SK-N-SH (cell line): ENCODE measurements at regions not wholly inside any gene's neighbourhood (a gene's known extent, or its start where the extent isn't known, plus 50 kb on each side); places are given as distances from the start of the nearest gene placed in this dataset.

Experiments
- CTCF ChIA-PET: fragments of 300-600, 350-600 bp; formaldehyde crosslinking; extraction: SDS; loops from one replicate; lab custom pipeline; 2021; lab: Yijun Ruan, JAX
- POLR2A ChIA-PET: fragments of 350-600 bp; sonication (Branson Sonifier 250); formaldehyde crosslinking; extraction: SDS; loops from one replicate; lab custom pipeline; 2020; ENCODE audit warnings: antibody characterized with exemption, inconsistent platforms; lab: Yijun Ruan, JAX
- DNase-seq: peaks from one replicate; pipeline ENCODE4 v3.0.0; 2012
- H2AFZ ChIP-seq: fragments of 200-600 bp; sonication (generic); 2 replicates; pipeline ENCODE4 v1.8.1; 2016; ENCODE audit warnings: antibody characterized with exemption, mild to moderate bottlenecking, low read depth
- H3F3A ChIP-seq: fragments of 200-600 bp; sonication (generic); replicated peaks from 2 replicates; pipeline ENCODE3; 2016; ENCODE audit warnings: antibody characterized with exemption, mild to moderate bottlenecking; ENCODE audit not compliant: insufficient read depth
- H3K27ac ChIP-seq, 2 experiments: fragments of 200-500 bp in 1 of 2; fragments of 200-600 bp in 1 of 2; sonication (Bioruptor generic) in 1 of 2; sonication (generic), shearing (Covaris generic) in 1 of 2; 2 replicates each; pipeline versions ENCODE4 v1.5.1 to v1.6.1; 2014 to 2016; ENCODE audit warnings: low read depth in 2 of 2, inconsistent platforms in 1 of 2, low read length in 1 of 2, mild to moderate bottlenecking in 1 of 2, mixed read lengths in 1 of 2
- H3K27me3 ChIP-seq: fragments of 200-600 bp; sonication (generic), shearing (Covaris generic); 2 replicates; pipeline ENCODE4 v1.6.1; 2016; ENCODE audit warnings: mixed run types; ENCODE audit not compliant: insufficient read depth
- H3K36me3 ChIP-seq, 2 experiments: fragments of 200-500 bp in 1 of 2; fragments of 200-600 bp in 1 of 2; sonication (Bioruptor generic) in 1 of 2; sonication (generic) in 1 of 2; replicated peaks in 1 of 2; 2 replicates each; pipeline versions ENCODE3 to v1.5.1; 2014 to 2016; ENCODE audit warnings: low read length in 1 of 2, mild to moderate bottlenecking in 1 of 2; ENCODE audit not compliant: insufficient read depth in 2 of 2, control insufficient read depth in 1 of 2
- H3K4me1 ChIP-seq, 2 experiments: fragments of 200-500 bp in 1 of 2; fragments of 200-600 bp in 1 of 2; sonication (Bioruptor generic) in 1 of 2; sonication (generic), shearing (Covaris generic) in 1 of 2; 2 replicates each; pipeline versions ENCODE4 v1.5.1 to v1.6.1; 2014 to 2016; ENCODE audit warnings: low read depth in 1 of 2, low read length in 1 of 2, mixed run types in 1 of 2; ENCODE audit not compliant: insufficient read depth in 2 of 2, control insufficient read depth in 1 of 2
- H3K4me2 ChIP-seq: fragments of 200-600 bp; sonication (generic), shearing (Covaris generic); 2 replicates; pipeline ENCODE4 v1.6.1; 2017; ENCODE audit warnings: mixed run types
- H3K4me3 ChIP-seq, 2 experiments: fragments of 200-500 bp in 1 of 2; fragments of 200-600 bp in 1 of 2; sonication (Bioruptor generic) in 1 of 2; sonication (generic), shearing (Covaris generic) in 1 of 2; 2 replicates each; pipeline versions ENCODE4 v1.5.1 to v1.8.1; 2014 to 2016; ENCODE audit warnings: low read depth in 2 of 2, inconsistent platforms in 1 of 2, low read length in 1 of 2, mild to moderate bottlenecking in 1 of 2, mixed read lengths in 1 of 2, moderate library complexity in 1 of 2
- H3K79me2 ChIP-seq: fragments of 200-600 bp; sonication (generic); 2 replicates; pipeline ENCODE4 v1.8.1; 2017; ENCODE audit warnings: mild to moderate bottlenecking; ENCODE audit not compliant: insufficient read depth
- H3K9ac ChIP-seq: fragments of 200-600 bp; sonication (generic); 2 replicates; pipeline ENCODE4 v1.6.1; 2017; ENCODE audit warnings: mixed run types
- H3K9me2 ChIP-seq: fragments of 200-600 bp; sonication (generic); 2 replicates; pipeline ENCODE4 v1.6.1; 2017; ENCODE audit warnings: mixed run types
- H3K9me3 ChIP-seq: fragments of 200-600 bp; sonication (generic); 2 replicates; pipeline ENCODE4 v1.6.1; 2017; ENCODE audit warnings: mixed run types, mild to moderate bottlenecking, moderate library complexity
- H4K20me1 ChIP-seq: fragments of 200-600 bp; sonication (generic); 2 replicates; pipeline ENCODE4 v1.6.1; 2017; ENCODE audit warnings: mild to moderate bottlenecking, mixed run types; ENCODE audit not compliant: insufficient read depth
- CTCF ChIP-seq: fragments of 200-600 bp; sonication (generic); IDR thresholded peaks from 2 replicates; pipeline ENCODE4 v1.6.1; 2017; ENCODE audit warnings: antibody characterized with exemption, mild to moderate bottlenecking, moderate library complexity
- ELF1 ChIP-seq: IDR thresholded peaks from 2 replicates; pipeline ENCODE4 v1.4.0; 2012
- EZH2phosphoT487 ChIP-seq: fragments of 200-600 bp; sonication (generic); IDR thresholded peaks from 2 replicates; pipeline ENCODE4 v1.6.1; 2017; ENCODE audit warnings: low read depth, mixed run types, mild to moderate bottlenecking, antibody characterized with exemption, moderate library complexity, borderline replicate concordance
- GABPA ChIP-seq: IDR thresholded peaks from 2 replicates; pipeline ENCODE4 v1.4.0; 2012; ENCODE audit warnings: low read depth, mild to moderate bottlenecking
- GATA2 ChIP-seq: sonication (generic); formaldehyde crosslinking; IDR thresholded peaks from 2 replicates; pipeline ENCODE4 v1.5.0; 2020; ENCODE audit warnings: mild to moderate bottlenecking, missing genetic modification reagents
- MAX ChIP-seq: IDR thresholded peaks from 2 replicates; pipeline ENCODE4 v1.4.0; 2012; ENCODE audit warnings: low read depth
- MEF2A ChIP-seq: IDR thresholded peaks from 2 replicates; pipeline ENCODE4 v1.4.0; 2012; ENCODE audit warnings: low read depth, borderline replicate concordance
- MXI1 ChIP-seq: IDR thresholded peaks from 2 replicates; pipeline ENCODE4 v1.6.1; 2012; ENCODE audit warnings: mild to moderate bottlenecking, low read depth, low read length, improper control_type of control experiment
- NFIC ChIP-seq: IDR thresholded peaks from 2 replicates; pipeline ENCODE4 v1.4.0; 2012; ENCODE audit warnings: borderline replicate concordance
- PBX3 ChIP-seq: IDR thresholded peaks from 2 replicates; pipeline ENCODE4; 2012
- RAD21 ChIP-seq: IDR thresholded peaks from 2 replicates; pipeline ENCODE4 v1.6.1; 2012; ENCODE audit warnings: mild to moderate bottlenecking, low read length
- RCOR1 ChIP-seq: fragments of 150-350 bp; IDR thresholded peaks from 2 replicates; pipeline ENCODE4 v1.6.1; 2017; ENCODE audit warnings: antibody characterized with exemption, low read length
- SMC3 ChIP-seq: IDR thresholded peaks from 2 replicates; pipeline ENCODE4 v1.6.1; 2012; ENCODE audit warnings: low read depth, low read length, improper control_type of control experiment
- USF2 ChIP-seq: fragments of 150-350 bp; IDR thresholded peaks from 2 replicates; pipeline ENCODE4 v1.6.1; 2017; ENCODE audit warnings: antibody characterized with exemption, low read length, low read depth, borderline replicate concordance
- YY1 ChIP-seq: IDR thresholded peaks from 2 replicates; pipeline ENCODE4 v1.4.0; 2012; ENCODE audit warnings: low read depth, mild to moderate bottlenecking
- WGBS: methylation state at CpG from one replicate; pipeline ENCODE4 v1.1.6; 2017; ENCODE audit warnings: low lambda C conversion rate; 5-methylcytosine and 5-hydroxymethylcytosine counted together

GRCh38 chr2:15756882-15757819 is 165.5 kb downstream of the DDX1 start:
- TF ChIP-seq RCOR1, result no peak
- no peak overlapping the region for H3K4me2 ChIP-seq
- H3K27me3 ChIP-seq, result no peaks in the 10 kb centered on the region
- no peaks in the 10 kb centered on the region for H3F3A ChIP-seq
- H3K36me3 ChIP-seq, result no peaks in the 10 kb centered on the region
- H3K9me3 ChIP-seq, result 0 out of 2 replicates have a peak, but pooled peaks cover 4% of the 10 kb centered on the region
- no peak overlapping the region for H3K9ac ChIP-seq
- no peaks in the 10 kb centered on the region for H4K20me1 ChIP-seq
- H3K27ac ChIP-seq, result no peak overlapping the region
- POLR2A ChIA-PET, result no interaction called here
- H3K4me1 ChIP-seq, result no peaks in the 10 kb centered on the region
- no peak overlapping the region for H3K4me3 ChIP-seq
- H2AFZ ChIP-seq, result no peak overlapping the region
- 42% methylated on average over 10 of the region's 10 CpGs for WGBS
- DNase-seq, result no peak
- CTCF ChIA-PET, result interaction anchor here (1.0 to 1.1 kb wide), 2 partner anchors 9 to 741 kb away, joined by 3 read pairs; no protein-coding TSS in a partner anchor
- H3K9me2 ChIP-seq, result no peaks in the 10 kb centered on the region
- H3K79me2 ChIP-seq, result no peaks in the 10 kb centered on the region

GRCh38 chr2:15757820-15758586 is 166.3 kb downstream of the DDX1 start:
- H3K9me2 ChIP-seq, result no peaks in the 10 kb centered on the region
- ChIA-PET CTCF (interaction anchor here (0.7 to 1.9 kb wide), 5 partner anchors 8 to 181 kb away, joined by 3 to 5 read pairs (median 4); no protein-coding TSS in a partner anchor), POLR2A (no interaction called here)
- WGBS, result 54% methylated on average over 8 of the region's 8 CpGs
- no peaks in the 10 kb centered on the region for H3K79me2 ChIP-seq
- H3K27me3 ChIP-seq, result no peaks in the 10 kb centered on the region
- no peaks in the 10 kb centered on the region for H3K4me1 ChIP-seq
- TF ChIP-seq ELF1 (no peak), YY1 (no peak), SMC3 (no peak), RAD21 (no peak), USF2 (no peak), MEF2A (no peak), GABPA (no peak), CTCF (no peak), GATA2 (CRISPR knock-in tag) (no peak), RCOR1 (no peak), MXI1 (no peak), MAX (no peak), EZH2phosphoT487 (no peak), NFIC (no peak), PBX3 (no peak)
- 0 out of 2 replicates have a peak, but pooled peaks cover 4% of the 10 kb centered on the region for H3K9me3 ChIP-seq
- H2AFZ ChIP-seq, result no peak overlapping the region
- no peaks in the 10 kb centered on the region for H3K36me3 ChIP-seq
- no peak overlapping the region for H3K4me3 ChIP-seq
- no peak for DNase-seq
- no peaks in the 10 kb centered on the region for H4K20me1 ChIP-seq
- H3K27ac ChIP-seq, result no peak overlapping the region
- H3F3A ChIP-seq, result no peaks in the 10 kb centered on the region
- H3K4me2 ChIP-seq, result no peak overlapping the region
- H3K9ac ChIP-seq, result no peak overlapping the region
